Endothelial cell of umbilical vein (primary cell): ENCODE measurements at regions not wholly inside any gene's neighbourhood (a gene's known extent, or its start where the extent isn't known, plus 50 kb on each side); places are given as distances from the start of the nearest gene placed in this dataset.

Experiments
- BruUV-seq: library from RNA; stranded (reverse); fragments of 400-500 nt; replicated peaks from 2 replicates; lab custom pipeline; 2021; lab: Mats Ljungman, UMichigan
- CTCF ChIA-PET: fragments of 300-600, 350-600 bp; sonication (Branson Sonifier 250); formaldehyde crosslinking; loops from one replicate; lab custom pipeline; 2021; ENCODE audit warnings: antibody characterized with exemption, inconsistent platforms; lab: Charles Lee
- POLR2A ChIA-PET: fragments of 300-600, 350-600 bp; sonication (Branson Sonifier 250); formaldehyde crosslinking; loops from one replicate; lab custom pipeline; 2021; ENCODE audit warnings: antibody characterized with exemption, inconsistent platforms; lab: Charles Lee
- DNase-seq: peaks from one replicate; pipeline ENCODE4 v3.0.0-alpha.2; 2011; ENCODE audit warnings: low read depth, low spot score
- FAIRE-seq: peaks from 2 replicates; lab custom pipeline; 2011; peaks lifted over from hg19 to GRCh38; lab: Jason Lieb, UNC
- H2AFZ ChIP-seq: 2 replicates; pipeline ENCODE4 v1.6.0; 2012; ENCODE audit warnings: low read depth, low read length, control low read depth, inconsistent platforms
- H3K27ac ChIP-seq: 2 replicates; pipeline ENCODE4 v1.5.1; 2011; ENCODE audit warnings: low read depth, mild to moderate bottlenecking, control low read depth, low read length, moderate library complexity; ENCODE audit not compliant: insufficient read depth
- H3K27me3 ChIP-seq, 2 experiments: 2 replicates each; pipeline versions ENCODE4 v1.6.0 to v1.6.1; 2011; ENCODE audit warnings: low read length in 2 of 2, mixed read lengths in 1 of 2; ENCODE audit not compliant: control insufficient read depth in 2 of 2, insufficient read depth in 2 of 2
- H3K36me3 ChIP-seq, 2 experiments: 2 replicates in 1 of 2; 3 replicates in 1 of 2; pipeline ENCODE4 v1.5.1; 2011; ENCODE audit warnings: low read length in 2 of 2, mild to moderate bottlenecking in 1 of 2, moderate library complexity in 1 of 2; ENCODE audit not compliant: control insufficient read depth in 2 of 2, insufficient read depth in 2 of 2; ENCODE audit errors: extremely low read depth in 1 of 2
- H3K4me1 ChIP-seq: 3 replicates; pipeline ENCODE4 v1.5.1; 2011; ENCODE audit warnings: mild to moderate bottlenecking, low read length; ENCODE audit not compliant: control insufficient read depth, insufficient read depth; ENCODE audit errors: extremely low read depth
- H3K4me2 ChIP-seq: 2 replicates; pipeline ENCODE4 v1.6.1; 2011; ENCODE audit warnings: low read length, control low read depth, mixed read lengths; ENCODE audit not compliant: insufficient read depth
- H3K4me3 ChIP-seq, 3 experiments: fragments of 200-600 bp in 1 of 3; sonication (generic), shearing (Covaris generic) in 1 of 3; replicated peaks in 1 of 3; 2 replicates each; pipeline ENCODE4 v1.5.1; 2011 to 2016; ENCODE audit warnings: control low read depth in 3 of 3, low read length in 3 of 3, mild to moderate bottlenecking in 2 of 3, inconsistent platforms in 1 of 3, low read depth in 1 of 3, moderate library complexity in 1 of 3; ENCODE audit not compliant: insufficient read depth in 1 of 3
- H3K79me2 ChIP-seq: 2 replicates; pipeline ENCODE4 v1.6.0; 2012; ENCODE audit warnings: low read length, inconsistent platforms; ENCODE audit not compliant: control insufficient read depth, insufficient read depth
- H3K9ac ChIP-seq: replicated peaks from 2 replicates; pipeline ENCODE3; 2011; ENCODE audit warnings: low read length, control low read depth; ENCODE audit not compliant: insufficient read depth; ENCODE audit errors: extremely low read depth
- H3K9me1 ChIP-seq: replicated peaks from 3 replicates; pipeline ENCODE4 v1.6.0; 2011; ENCODE audit warnings: mild to moderate bottlenecking, low read length; ENCODE audit not compliant: control insufficient read depth, insufficient read depth; ENCODE audit errors: extremely low read depth
- H3K9me3 ChIP-seq: replicated peaks from 2 replicates; pipeline ENCODE4 v1.5.1; 2012; ENCODE audit warnings: low read length, inconsistent platforms; ENCODE audit not compliant: control insufficient read depth, insufficient read depth
- H4K20me1 ChIP-seq: replicated peaks from 2 replicates; pipeline ENCODE3; 2011; ENCODE audit warnings: mild to moderate bottlenecking, low read length; ENCODE audit not compliant: control insufficient read depth, insufficient read depth; ENCODE audit errors: extremely low read depth
- CTCF ChIP-seq, 2 donors: IDR thresholded peaks; 1 replicate in 1 of 2; 2 replicates in 1 of 2; pipeline ENCODE4 v1.5.1; 2011; ENCODE audit warnings: low read length in 2 of 2, mild to moderate bottlenecking in 2 of 2, moderate library complexity in 2 of 2, control low read depth in 1 of 2, inconsistent platforms in 1 of 2, low read depth in 1 of 2; ENCODE audit not compliant: insufficient read depth in 1 of 2; ENCODE audit errors: extremely low read depth in 1 of 2
- EZH2 ChIP-seq: IDR thresholded peaks from 2 replicates; pipeline ENCODE4 v1.6.1; 2012; ENCODE audit warnings: borderline replicate concordance, low read depth, mild to moderate bottlenecking, moderate library complexity, low read length, inconsistent platforms; ENCODE audit not compliant: severe bottlenecking
- JUN ChIP-seq: IDR thresholded peaks from 2 replicates; pipeline ENCODE4 v1.6.1; 2011; ENCODE audit warnings: borderline replicate concordance, low read depth; ENCODE audit not compliant: insufficient read length, insufficient read depth
- MYC ChIP-seq: IDR thresholded peaks from one replicate; pipeline ENCODE4 v1.6.1; 2011; ENCODE audit warnings: mild to moderate bottlenecking, low read depth, low read length
- POLR2A ChIP-seq: IDR thresholded peaks from 2 replicates; pipeline ENCODE4 v1.6.1; 2012; ENCODE audit warnings: low read depth, mild to moderate bottlenecking, control low read depth, low read length
- POLR2AphosphoS5 ChIP-seq: IDR thresholded peaks from 2 replicates; pipeline ENCODE4 v1.6.1; 2012; ENCODE audit warnings: low read depth, mild to moderate bottlenecking, control low read depth, low read length, moderate library complexity; ENCODE audit not compliant: insufficient read depth
- dilution Hi-C: fragments of 300-500 bp; cut with MboI; formaldehyde crosslinking; loops from one replicate; pipeline ENCODE4 v1.15.0; 2019; ENCODE audit warnings: low sequenced_read_pairs; ENCODE audit not compliant: extremely low pct_ligation_motif_present
- intact Hi-C: fragments of 100-400 bp; cut with micrococcal nuclease; formaldehyde crosslinking; loops from one replicate; pipeline ENCODE4 v1.10.0; 2022

- no peak for FAIRE-seq
These were observed 330.9 kb downstream of the BCOR start for GRCh38 chrX:39766855-39767254.

More at GRCh38 chrX:39766855-39767254, 330.9 kb downstream of the BCOR start:
- no peaks in the 10 kb centered on the region for H3K36me3 ChIP-seq
- no peak overlapping the region for H2AFZ ChIP-seq
- ChIA-PET CTCF (no interaction called here), POLR2A (no interaction called here)
- DNase-seq = no peak
- TF ChIP-seq CTCF (IDR thresholded peaks at IDR 0.05; ENCODE audit: extremely low read depth in 1 of 2, insufficient read depth in 1 of 2, low read depth in 1 of 2, low read length in 2 of 2) (no peak), POLR2AphosphoS5 (no peak), MYC (no peak), JUN (no peak), EZH2 (no peak), POLR2A (no peak)
- no peaks in the 10 kb centered on the region for H3K79me2 ChIP-seq
- H3K4me1 ChIP-seq = peaks cover 4% of the 10 kb centered on the region
- no peak overlapping the region for H3K4me2 ChIP-seq
- no peaks in the 10 kb centered on the region for H3K27me3 ChIP-seq
- dilution Hi-C loops = no loop called here
- H3K9ac ChIP-seq = no peak overlapping the region
- BruUV-seq = no TSS peak
- H3K9me3 ChIP-seq = no peaks in the 10 kb centered on the region
- no peaks in the 10 kb centered on the region for H3K9me1 ChIP-seq
- H3K27ac ChIP-seq = no peak overlapping the region
- no peak overlapping the region for H3K4me3 ChIP-seq
- intact Hi-C loops = no loop called here
- H4K20me1 ChIP-seq = no peaks in the 10 kb centered on the region
